ENCODE measurements at regions not wholly inside any gene's neighbourhood (a gene's known extent, or its start where the extent isn't known, plus 50 kb on each side); places are given as distances from the start of the nearest gene placed in this dataset.

DNA sequence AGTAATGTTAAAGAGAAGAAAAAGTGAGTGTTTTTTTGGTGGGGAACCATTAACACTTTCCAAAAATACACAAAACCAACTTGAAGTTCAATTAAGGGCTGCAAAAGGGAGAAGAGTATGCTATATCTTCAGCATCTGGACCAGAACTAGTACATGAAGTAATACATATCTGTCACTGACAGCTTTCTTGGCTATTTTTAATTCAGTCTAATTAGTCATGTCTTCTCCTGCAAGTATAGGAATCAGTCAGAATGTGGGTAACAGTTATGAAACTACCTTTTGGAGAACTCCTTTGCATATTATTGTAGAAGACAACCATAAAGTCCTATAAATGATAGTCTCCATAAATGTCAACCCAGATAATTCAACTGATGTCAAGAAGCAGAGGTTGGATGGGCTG is 901.2 kb downstream of the TTLL7 start:
- TF ChIP-seq REST (IDR thresholded peaks at IDR 0.05; ENCODE audit: insufficient read depth in 1 of 2, low read depth in 2 of 2, low read length in 2 of 2) (no peak), POLR2AphosphoS5 (IDR thresholded peaks at IDR 0.05; ENCODE audit: low read depth, low read length) (no peak), TAF1 (IDR thresholded peaks at IDR 0.05; ENCODE audit: borderline replicate concordance, insufficient read depth, low read length) (no peak)
